Thoracic aorta (tissue), 2 donors: ENCODE measurements at regions not wholly inside any gene's neighbourhood (a gene's known extent, or its start where the extent isn't known, plus 50 kb on each side); places are given as distances from the start of the nearest gene placed in this dataset.

Experiments used
- ATAC-seq: fragments of 150-250 bp; one replicate; pipeline ENCODE4 v1.8.0; 2017; ENCODE audit warnings: low read depth; ENCODE audit not compliant: insufficient number of reproducible peaks, low FRiP score
- DNase-seq: peaks from one replicate; pipeline ENCODE4 v3.0.0-alpha.2; 2020; ENCODE audit warnings: low spot score
- H3K27ac ChIP-seq, 2 donors: fragments of 200-600 bp; sonication (generic); 1 replicate in 1 of 2; 2 replicates in 1 of 2; pipeline ENCODE4 v1.5.1; 2016; ENCODE audit warnings: mild to moderate bottlenecking in 2 of 2, moderate library complexity in 2 of 2
- H3K27me3 ChIP-seq: fragments of 200-600 bp; sonication (generic); replicated peaks from 2 replicates; pipeline ENCODE4 v1.6.0; 2016; ENCODE audit warnings: mild to moderate bottlenecking; ENCODE audit not compliant: insufficient read depth
- H3K36me3 ChIP-seq: fragments of 200-600 bp; sonication (generic); one replicate; pipeline ENCODE4 v1.5.1; 2016
- H3K4me1 ChIP-seq, 2 donors: fragments of 200-600 bp; sonication (generic); 1 replicate in 1 of 2; 2 replicates in 1 of 2; pipeline versions ENCODE4 v1.5.1 to v1.6.0; 2016; ENCODE audit warnings: low read depth in 2 of 2, mild to moderate bottlenecking in 1 of 2; ENCODE audit not compliant: control insufficient read depth in 1 of 2
- H3K4me3 ChIP-seq: fragments of 200-600 bp; sonication (generic); 2 replicates; pipeline ENCODE4 v1.5.1; 2016; ENCODE audit warnings: mild to moderate bottlenecking
- H3K9me3 ChIP-seq: fragments of 200-600 bp; sonication (generic); 2 replicates; pipeline ENCODE4 v1.5.1; 2016
- TF ChIP-seq, protein P1 (sequence below): fragments of 200-600 bp; sonication (generic); IDR thresholded peaks from one replicate; pipeline ENCODE4 v1.5.1; 2019; ENCODE audit warnings: antibody characterized with exemption

DNA sequence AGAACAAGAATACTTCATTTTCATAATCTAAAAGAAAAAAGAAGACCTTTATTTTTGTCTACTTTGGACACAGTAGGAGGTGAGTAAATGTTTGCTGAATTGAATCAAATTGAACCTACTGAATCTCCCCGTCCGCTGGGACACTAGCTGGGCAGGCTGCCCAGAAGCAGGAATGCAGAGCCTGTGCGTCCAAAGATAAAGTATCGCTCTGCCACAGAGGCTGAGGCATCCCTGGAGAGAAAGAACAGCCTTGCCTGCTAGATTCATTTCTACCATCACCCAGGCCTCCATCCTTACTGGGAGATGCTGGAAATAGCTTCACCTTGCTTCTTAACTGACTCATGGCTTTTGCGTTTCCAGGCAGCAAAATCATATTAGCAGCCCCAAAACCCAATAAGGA lies 64.1 kb upstream of the TSPAN11 start:
- Histone ChIP-seq H3K4me1 (no peaks in the 10 kb centered on the region), H3K27ac (no peak overlapping the region), H3K4me3 (no peak overlapping the region), H3K36me3 (no peaks in the 10 kb centered on the region), H3K27me3 (no peaks in the 10 kb centered on the region), H3K9me3 (no peaks in the 10 kb centered on the region)
- no peak for ATAC-seq
- TF ChIP-seq, protein P1, sequence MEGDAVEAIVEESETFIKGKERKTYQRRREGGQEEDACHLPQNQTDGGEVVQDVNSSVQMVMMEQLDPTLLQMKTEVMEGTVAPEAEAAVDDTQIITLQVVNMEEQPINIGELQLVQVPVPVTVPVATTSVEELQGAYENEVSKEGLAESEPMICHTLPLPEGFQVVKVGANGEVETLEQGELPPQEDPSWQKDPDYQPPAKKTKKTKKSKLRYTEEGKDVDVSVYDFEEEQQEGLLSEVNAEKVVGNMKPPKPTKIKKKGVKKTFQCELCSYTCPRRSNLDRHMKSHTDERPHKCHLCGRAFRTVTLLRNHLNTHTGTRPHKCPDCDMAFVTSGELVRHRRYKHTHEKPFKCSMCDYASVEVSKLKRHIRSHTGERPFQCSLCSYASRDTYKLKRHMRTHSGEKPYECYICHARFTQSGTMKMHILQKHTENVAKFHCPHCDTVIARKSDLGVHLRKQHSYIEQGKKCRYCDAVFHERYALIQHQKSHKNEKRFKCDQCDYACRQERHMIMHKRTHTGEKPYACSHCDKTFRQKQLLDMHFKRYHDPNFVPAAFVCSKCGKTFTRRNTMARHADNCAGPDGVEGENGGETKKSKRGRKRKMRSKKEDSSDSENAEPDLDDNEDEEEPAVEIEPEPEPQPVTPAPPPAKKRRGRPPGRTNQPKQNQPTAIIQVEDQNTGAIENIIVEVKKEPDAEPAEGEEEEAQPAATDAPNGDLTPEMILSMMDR, result no peak
- no peak for DNase-seq

DNA sequence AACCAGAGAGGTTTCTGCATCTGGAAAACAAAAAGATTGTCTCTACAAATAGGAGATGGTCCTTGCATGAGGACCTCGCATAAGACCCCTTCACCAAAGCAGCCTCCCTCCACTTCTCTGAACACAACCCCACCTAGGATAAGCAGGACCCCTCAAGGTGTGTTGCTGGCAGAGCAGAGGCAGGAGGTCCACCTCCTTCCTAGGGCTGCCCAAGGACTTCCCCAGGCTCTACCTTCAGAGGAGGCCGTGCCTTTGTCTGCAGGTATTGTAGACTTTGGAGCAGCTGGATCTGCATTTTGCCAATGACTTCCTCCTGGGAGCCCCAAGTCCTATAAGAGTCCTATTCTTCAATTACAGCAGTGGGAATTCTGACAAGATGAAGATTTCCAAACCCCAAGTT lies 67.3 kb upstream of the TSPAN11 start:
- Histone ChIP-seq H3K27ac (no peak overlapping the region), H3K4me1 (no peaks in the 10 kb centered on the region), H3K4me3 (no peak overlapping the region), H3K36me3 (no peaks in the 10 kb centered on the region), H3K9me3 (no peaks in the 10 kb centered on the region), H3K27me3 (no peaks in the 10 kb centered on the region)
- TF ChIP-seq, protein P1, result no peak
- DNase-seq, result no peak
- ATAC-seq, result no peak

DNA sequence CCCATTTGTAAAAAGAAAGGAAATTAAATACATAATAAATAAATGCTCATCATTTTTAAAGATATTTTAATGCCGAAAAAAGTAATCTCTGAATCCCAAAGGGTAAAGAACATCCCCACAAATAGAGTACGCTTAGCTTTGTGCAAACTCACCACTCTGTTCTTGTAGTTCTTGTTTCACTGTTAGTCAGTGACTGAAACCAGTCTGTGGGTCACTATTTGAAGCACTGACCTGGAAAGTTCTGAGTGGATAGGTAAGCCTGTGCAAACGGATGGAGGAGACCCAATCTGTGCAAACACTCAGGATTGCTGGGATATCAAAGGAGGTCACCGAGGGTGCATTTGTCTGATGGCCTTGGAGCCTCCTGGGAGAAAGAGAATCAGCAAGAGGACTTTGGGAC lies 68.1 kb upstream of the TSPAN11 start:
- Histone ChIP-seq H3K9me3 (no peaks in the 10 kb centered on the region), H3K4me1 (no peaks in the 10 kb centered on the region), H3K36me3 (no peaks in the 10 kb centered on the region), H3K27ac (no peak overlapping the region), H3K27me3 (no peaks in the 10 kb centered on the region), H3K4me3 (no peak overlapping the region)
- ATAC-seq (no peak), DNase-seq (no peak)
- TF ChIP-seq, protein P1, result no peak

DNA sequence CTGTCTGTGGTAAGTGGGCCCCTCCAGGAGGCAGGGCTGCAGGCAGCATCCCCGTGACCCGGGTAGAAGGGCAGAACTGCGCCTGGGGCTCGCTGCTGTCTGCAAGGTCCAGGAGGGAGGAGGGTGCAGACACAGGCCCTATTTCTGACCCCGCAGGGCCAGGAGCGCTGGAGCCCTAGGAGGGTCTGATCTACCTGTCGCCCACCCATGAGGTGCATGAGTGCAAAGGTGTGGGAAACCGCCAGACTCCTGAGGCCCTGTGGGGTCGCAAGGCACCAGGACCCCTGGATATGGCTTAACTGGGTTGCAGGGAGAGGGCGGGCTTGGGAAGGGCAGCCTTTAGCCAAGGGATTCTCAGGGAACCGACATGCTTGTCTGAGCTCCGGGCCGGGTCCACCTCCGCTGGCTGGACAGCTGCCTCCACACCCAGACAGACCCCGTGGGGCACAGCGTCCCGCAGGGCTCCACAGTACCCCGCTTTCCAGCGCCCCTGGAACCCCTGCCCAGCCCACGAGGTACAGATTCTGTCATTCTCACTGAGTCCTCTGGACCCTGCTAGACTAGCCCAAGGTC lies 72.9 kb upstream of the TSPAN11 start:
- Histone ChIP-seq H3K4me1 (no peaks in the 10 kb centered on the region), H3K4me3 (no peak overlapping the region), H3K27ac (no peak overlapping the region), H3K9me3 (no peaks in the 10 kb centered on the region), H3K27me3 (no peaks in the 10 kb centered on the region), H3K36me3 (no peaks in the 10 kb centered on the region)
- no peak for DNase-seq
- TF ChIP-seq, protein P1, result no peak
- no peak for ATAC-seq

DNA sequence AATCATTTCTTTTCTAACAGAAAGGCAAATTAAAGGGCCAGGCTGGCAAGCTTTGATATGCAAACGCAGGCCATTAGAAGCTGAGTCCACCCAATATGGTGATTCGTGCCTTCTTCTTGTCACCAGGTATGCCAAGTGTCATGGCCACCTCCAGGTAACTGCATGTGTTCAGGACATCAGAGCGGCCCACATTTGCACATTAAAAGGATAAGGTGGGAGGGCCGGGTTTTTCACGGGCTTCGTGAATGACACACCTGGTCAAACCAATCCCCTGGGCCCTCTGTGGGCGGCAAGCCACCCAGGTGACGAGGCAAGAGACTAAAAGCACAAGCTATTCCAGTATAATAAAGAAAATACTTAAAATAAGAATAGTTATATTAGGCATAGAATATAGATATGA lies 75.9 kb upstream of the TSPAN11 start:
- Histone ChIP-seq H3K9me3 (no peaks in the 10 kb centered on the region), H3K36me3 (no peaks in the 10 kb centered on the region), H3K27ac (no peak overlapping the region), H3K4me1 (no peaks in the 10 kb centered on the region), H3K27me3 (no peaks in the 10 kb centered on the region), H3K4me3 (no peak overlapping the region)
- TF ChIP-seq, protein P1, result no peak
- ATAC-seq (no peak), DNase-seq (no peak)
